B cell (primary cell): ENCODE measurements at regions not wholly inside any gene's neighbourhood (a gene's known extent, or its start where the extent isn't known, plus 50 kb on each side); places are given as distances from the start of the nearest gene placed in this dataset.

Source experiments
- ATAC-seq: fragments of 200-7000 bp; cut with Tn5 transposase; one replicate; pipeline ENCODE4 v1.10.0; 2021; ENCODE audit warnings: low read depth, mild to moderate bottlenecking, moderate number of reproducible peaks, moderate library complexity
- CTCF ChIA-PET: fragments of 350-600 bp; sonication (Branson Sonifier 250); formaldehyde crosslinking; loops from one replicate; lab custom pipeline; 2021; ENCODE audit warnings: antibody characterized with exemption, inconsistent platforms; lab: Charles Lee
- POLR2A ChIA-PET: fragments of 350-600 bp; sonication (Branson Sonifier 250); formaldehyde crosslinking; loops from one replicate; lab custom pipeline; 2021; ENCODE audit warnings: antibody characterized with exemption; lab: Charles Lee
- DNase-seq: peaks from one replicate; pipeline ENCODE4 v3.0.0; 2013
- H2AFZ ChIP-seq: 2 replicates; pipeline ENCODE4 v1.6.1; 2012; ENCODE audit warnings: mild to moderate bottlenecking, low read depth, low read length; ENCODE audit not compliant: insufficient read depth, poor library complexity, severe bottlenecking
- H3K27ac ChIP-seq, 2 donors: 1 replicate in 1 of 2; 2 replicates in 1 of 2; pipeline ENCODE4 v1.5.1; 2012 to 2013; ENCODE audit warnings: low read length in 2 of 2, mild to moderate bottlenecking in 2 of 2, moderate library complexity in 1 of 2
- H3K27me3 ChIP-seq, 4 experiments: fragments of 200-600 bp in 1 of 4; sonication (generic) in 1 of 4; replicated peaks in 1 of 4; 1 replicate in 2 of 4; 2 replicates in 2 of 4; pipeline versions ENCODE4 v1.6.1 to v1.7.0; 2013 to 2016; ENCODE audit warnings: low read length in 3 of 4, mild to moderate bottlenecking in 2 of 4, mixed read lengths in 1 of 4, moderate library complexity in 1 of 4; ENCODE audit not compliant: insufficient read depth in 4 of 4, control insufficient read depth in 3 of 4; ENCODE audit errors: control extremely low read depth in 1 of 4
- H3K36me3 ChIP-seq, 2 experiments: replicated peaks in 1 of 2; 1 replicate in 1 of 2; 2 replicates in 1 of 2; pipeline versions ENCODE4 v1.6.1 to v1.7.1; 2013; ENCODE audit warnings: low read length in 1 of 2; ENCODE audit not compliant: insufficient read depth in 2 of 2, control insufficient read depth in 1 of 2; ENCODE audit errors: control extremely low read depth in 1 of 2, extremely low read depth in 1 of 2
- H3K4me1 ChIP-seq, 2 donors: fragments of 200-600 bp in 1 of 2; sonication (generic) in 1 of 2; 1 replicate in 1 of 2; 2 replicates in 1 of 2; pipeline versions ENCODE4 v1.5.1 to v1.6.1; 2013 to 2017; ENCODE audit warnings: low read length in 2 of 2; ENCODE audit not compliant: control insufficient read depth in 2 of 2, insufficient read depth in 2 of 2
- H3K4me2 ChIP-seq: replicated peaks from 2 replicates; pipeline ENCODE3; 2012; ENCODE audit warnings: mild to moderate bottlenecking, low read depth, low read length; ENCODE audit not compliant: poor library complexity, severe bottlenecking
- H3K4me3 ChIP-seq, 5 experiments: fragments of 200-600 bp in 1 of 5; sonication (generic) in 1 of 5; 1 replicate in 3 of 5; 2 replicates in 2 of 5; pipeline versions ENCODE4 v1.5.1 to v1.7.0; 2011 to 2016; ENCODE audit warnings: low read length in 4 of 5, mild to moderate bottlenecking in 4 of 5, low read depth in 2 of 5, control low read depth in 1 of 5, moderate library complexity in 1 of 5; ENCODE audit not compliant: insufficient read depth in 1 of 5; ENCODE audit errors: control extremely low read depth in 1 of 5, extremely low read depth in 1 of 5
- H3K79me2 ChIP-seq: fragments of 200-600 bp; sonication (generic); one replicate; pipeline ENCODE4 v1.6.0; 2016; ENCODE audit warnings: low read length; ENCODE audit not compliant: control insufficient read depth, insufficient read depth
- H3K9ac ChIP-seq: fragments of 200-600 bp; sonication (generic); 2 replicates; pipeline ENCODE4 v1.6.1; 2017; ENCODE audit warnings: mild to moderate bottlenecking, low read length, moderate library complexity
- H3K9me3 ChIP-seq, 3 donors: one replicate each; pipeline versions ENCODE4 v1.6.1 to v1.7.1; 2013; ENCODE audit warnings: low read length in 2 of 3; ENCODE audit not compliant: control insufficient read depth in 2 of 3, insufficient read depth in 1 of 3; ENCODE audit errors: control extremely low read depth in 1 of 3
- H4K20me1 ChIP-seq: 2 replicates; pipeline ENCODE4 v1.6.0; 2012; ENCODE audit warnings: mild to moderate bottlenecking, low read length; ENCODE audit not compliant: insufficient read depth, control insufficient read depth, poor library complexity, severe bottlenecking
- H3K27ac Mint-ChIP-seq: one replicate; pipeline ENCODE4 v1.8.0; 2021; ENCODE audit warnings: mixed read lengths
- H3K27me3 Mint-ChIP-seq: one replicate; pipeline ENCODE4 v1.8.0; 2021; ENCODE audit warnings: mixed read lengths
- H3K4me1 Mint-ChIP-seq: one replicate; pipeline ENCODE4 v1.8.0; 2021; ENCODE audit warnings: mixed read lengths
- H3K4me3 Mint-ChIP-seq: one replicate; pipeline ENCODE4 v1.8.0; 2021; ENCODE audit warnings: mixed read lengths
- H3K9me3 Mint-ChIP-seq: one replicate; pipeline ENCODE4 v1.8.0; 2022; ENCODE audit warnings: mixed read lengths; ENCODE audit not compliant: insufficient read depth
- CTCF ChIP-seq: fragments of 200-600 bp; IDR thresholded peaks from one replicate; pipeline ENCODE4 v1.8.0; 2022; ENCODE audit warnings: antibody characterized with exemption, mild to moderate bottlenecking
- EZH2 ChIP-seq: IDR thresholded peaks from 2 replicates; pipeline ENCODE4 v1.6.1; 2012; ENCODE audit warnings: borderline replicate concordance, low read depth, mild to moderate bottlenecking, moderate library complexity, low read length; ENCODE audit not compliant: insufficient read depth, poor library complexity, severe bottlenecking
- WGBS: methylation state at CpG from one replicate; pipeline ENCODE4 v1.1.5; 2013; ENCODE audit warnings: missing lambda C conversion rate; ENCODE audit not compliant: insufficient coverage; 5-methylcytosine and 5-hydroxymethylcytosine counted together
- intact Hi-C: fragments of 100-400 bp; cut with micrococcal nuclease; formaldehyde crosslinking; loops from one replicate; pipeline ENCODE4 v1.10.0; 2022

DNA sequence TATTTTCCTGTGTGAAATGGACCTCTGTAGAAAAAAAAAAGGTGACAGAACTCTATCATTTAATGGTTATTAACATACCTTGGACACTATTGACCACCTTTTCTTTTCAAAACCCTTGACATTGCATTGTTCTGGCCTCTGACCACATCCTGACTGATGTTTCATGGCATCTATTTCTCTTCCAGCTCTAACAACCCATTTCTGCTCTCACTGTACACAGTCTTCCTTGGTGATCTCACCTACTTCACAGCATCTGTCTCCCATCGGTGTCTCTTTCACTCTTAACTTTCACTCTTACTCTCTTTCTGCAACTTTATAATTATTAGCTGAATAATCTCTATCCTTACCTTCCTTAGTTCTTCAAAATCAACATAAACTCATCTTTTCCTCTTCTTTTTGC, 217.4 kb upstream of the CD96 start:
- CTCF ChIA-PET, result no interaction called here

GRCh38 chr3:111325160-111325718, 216.8 kb upstream of the CD96 start:
- intact Hi-C loops, result no loop called here
- no peaks in the 10 kb centered on the region for H3K9me3 ChIP-seq
- H3K36me3 ChIP-seq, result no peaks in the 10 kb centered on the region
- no peaks in the 10 kb centered on the region for H4K20me1 ChIP-seq
- no peak overlapping the region for H3K27ac ChIP-seq
- H3K27ac Mint-ChIP-seq, result no peak overlapping the region
- no peaks in the 10 kb centered on the region for H3K27me3 Mint-ChIP-seq
- H3K9me3 Mint-ChIP-seq, result no peaks in the 10 kb centered on the region
- POLR2A ChIA-PET, result no interaction called here
- no peak for TF ChIP-seq EZH2
- TF ChIP-seq CTCF, result no peak
- H2AFZ ChIP-seq, result no peak overlapping the region
- H3K27me3 ChIP-seq, result no peaks in the 10 kb centered on the region
- H3K9ac ChIP-seq, result no peak overlapping the region
- no peak overlapping the region for H3K4me2 ChIP-seq
- peaks cover 27% of the 10 kb centered on the region for H3K4me1 Mint-ChIP-seq
- H3K79me2 ChIP-seq, result no peaks in the 10 kb centered on the region
- CTCF ChIA-PET, result no interaction called here
- no peak overlapping the region for H3K4me3 Mint-ChIP-seq
- ATAC-seq, result no peak
- 100% methylated on average over 2 of the region's 4 CpGs for WGBS
- H3K4me1 ChIP-seq, result peaks cover 14 to 19% of the 10 kb centered on the region in 2 donors
- H3K4me3 ChIP-seq, result no peak overlapping the region
- DNase-seq, result no peak

More for the DNA sequence above, 217.4 kb upstream of the CD96 start:
- Mint-ChIP-seq H3K4me1 (peaks cover 27% of the 10 kb centered on the region), H3K27ac (peak overlapping the region; percentile 32), H3K27me3 (no peaks in the 10 kb centered on the region), H3K9me3 (no peaks in the 10 kb centered on the region), H3K4me3 (peak overlapping the region; percentile 40)
- Histone ChIP-seq H3K27me3 (no peaks in the 10 kb centered on the region), H3K4me1 (peaks cover 14 to 19% of the 10 kb centered on the region in 2 donors), H3K4me3 (peak overlapping the region in 1 of 5 experiments; percentile 34), H4K20me1 (no peaks in the 10 kb centered on the region), H3K36me3 (no peaks in the 10 kb centered on the region), H3K27ac (peak overlapping the region in 1 of 2 donors; percentile 11), H3K9ac (peak overlapping the region; percentile 26), H2AFZ (peak overlapping the region; percentile 37), H3K79me2 (no peaks in the 10 kb centered on the region), H3K9me3 (no peaks in the 10 kb centered on the region), H3K4me2 (peak overlapping the region; percentile 54)
- no peak for DNase-seq
- WGBS, result 50% methylated on average over 1 of the region's 1 CpG
- POLR2A ChIA-PET, result no interaction called here
- intact Hi-C loops, result no loop called here
- TF ChIP-seq EZH2 (no peak), CTCF (no peak)
- ATAC-seq, result peak; percentile 28
